ENCODE measurements at regions not wholly inside any gene's neighbourhood (a gene's known extent, or its start where the extent isn't known, plus 50 kb on each side); places are given as distances from the start of the nearest gene placed in this dataset.
"Not testable (repeated sequence)": the region's sequence is repeated elsewhere in the genome, so short reads cannot be mapped to it uniquely, and the experiment has no call there.

GRCh38 chr9:87193925-87194868, 246.9 kb upstream of the GAS1 start:
- DNase-seq (no peak), ATAC-seq (no peak)
- peaks cover 33% of the 10 kb centered on the region for H3K27me3 Mint-ChIP-seq
- CTCF ChIA-PET: interaction anchor here (0.7 to 0.9 kb wide), 2 partner anchors 39 to 143 kb away, joined by 3 read pairs; no protein-coding TSS in a partner anchor
- POLR2A ChIA-PET: interaction anchor here (0.6 kb wide), 1 partner anchor 183 kb away, joined by 3 read pairs; no protein-coding TSS in a partner anchor
- H3K9me3 Mint-ChIP-seq (ENCODE audit: low read depth): no peaks in the 10 kb centered on the region
- H3K4me3 Mint-ChIP-seq: no peak overlapping the region
- H3K36me3 Mint-ChIP-seq (ENCODE audit: low read depth): no peaks in the 10 kb centered on the region
- intact Hi-C loops (cut with DNase I, micrococcal nuclease): no loop called here
- H3K27ac Mint-ChIP-seq: no peak overlapping the region
- no peaks in the 10 kb centered on the region for H3K4me1 Mint-ChIP-seq

GRCh38 chr9:87195306-87195705, 248.0 kb upstream of the GAS1 start:
- Mint-ChIP-seq H3K27me3 (peaks cover 35% of the 10 kb centered on the region), H3K4me1 (no peaks in the 10 kb centered on the region), H3K27ac (no peak overlapping the region), H3K36me3 (ENCODE audit: low read depth) (no peaks in the 10 kb centered on the region), H3K4me3 (no peak overlapping the region), H3K9me3 (ENCODE audit: low read depth) (no peaks in the 10 kb centered on the region)
- ATAC-seq (no peak), DNase-seq (no peak)
- CTCF ChIA-PET: interaction anchor here (0.9 kb wide), 1 partner anchor 38 kb away, joined by 3 read pairs; no protein-coding TSS in a partner anchor
- intact Hi-C loops (cut with DNase I, micrococcal nuclease): no loop called here
- POLR2A ChIA-PET: no interaction called here

DNA sequence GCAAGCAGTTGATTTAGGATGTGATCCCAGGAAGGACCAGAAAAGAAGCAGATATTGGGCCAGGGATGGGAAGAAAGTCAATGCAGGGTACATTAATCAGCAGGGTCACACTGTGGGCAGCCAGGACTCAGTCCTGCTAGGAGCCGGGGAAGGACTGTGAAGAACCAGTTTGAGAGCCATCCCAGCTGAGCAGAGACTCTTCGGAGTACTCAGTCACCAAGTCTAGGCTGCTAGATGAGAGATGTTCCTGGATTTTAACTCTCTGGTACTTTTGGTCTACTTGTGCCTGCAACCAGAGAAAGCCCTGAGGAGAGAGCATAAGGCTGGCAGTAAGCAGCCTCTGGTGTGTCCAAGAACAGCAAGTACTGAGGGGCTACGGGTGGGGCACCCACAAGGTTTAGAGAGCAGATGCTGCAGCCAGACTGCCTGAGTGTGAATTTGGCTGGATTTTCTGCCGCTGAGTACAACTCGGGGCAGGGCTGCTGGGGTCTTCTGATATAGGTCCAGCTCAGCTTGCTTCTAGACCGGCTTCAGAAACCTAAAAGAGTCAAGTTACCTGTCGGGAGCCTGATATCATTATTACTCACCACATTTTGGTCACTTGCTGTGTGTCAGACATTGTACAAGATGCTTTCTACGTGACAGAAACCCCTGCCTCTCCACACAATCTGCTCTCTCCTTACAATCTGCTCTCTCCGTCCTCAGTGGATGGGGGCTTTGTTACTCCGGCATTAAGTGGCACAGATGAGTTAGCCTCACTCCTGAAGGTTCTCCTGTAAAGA, 250.2 kb upstream of the GAS1 start:
- Mint-ChIP-seq H3K9me3 (ENCODE audit: low read depth) (no peaks in the 10 kb centered on the region), H3K27me3 (peaks cover 35% of the 10 kb centered on the region), H3K36me3 (ENCODE audit: low read depth) (no peaks in the 10 kb centered on the region), H3K4me3 (no peak overlapping the region), H3K27ac (no peak overlapping the region), H3K4me1 (no peaks in the 10 kb centered on the region)
- ChIA-PET POLR2A (no interaction called here), CTCF (interaction anchor here (0.6 kb wide), 1 partner anchor 838 kb away, joined by 3 read pairs; no protein-coding TSS in a partner anchor)
- ATAC-seq (no peak), DNase-seq (no peak)
- intact Hi-C loops (cut with DNase I, micrococcal nuclease): no loop called here

DNA sequence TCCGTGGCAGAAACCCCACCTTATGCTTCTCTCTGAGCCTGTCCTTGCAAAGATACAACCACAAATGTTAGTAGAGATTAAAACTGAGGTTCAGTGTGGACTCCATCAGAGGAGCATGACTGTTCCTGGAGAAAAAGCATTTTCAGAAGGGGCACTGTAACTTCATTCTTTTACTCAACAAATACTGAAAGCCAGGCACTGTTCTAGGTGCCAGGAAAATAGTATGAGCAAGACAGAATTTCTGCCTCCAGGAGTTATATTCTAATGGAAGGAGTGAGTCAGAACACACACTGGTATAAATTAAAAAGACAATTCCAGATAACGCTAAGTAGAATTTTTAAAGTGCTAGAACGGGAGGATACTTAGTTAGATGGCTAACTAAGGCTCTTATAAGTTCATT, 251.4 kb upstream of the GAS1 start:
- CTCF ChIA-PET: no interaction called here
- no peak for DNase-seq
- ATAC-seq: no peak
- Mint-ChIP-seq H3K4me1 (no peaks in the 10 kb centered on the region), H3K9me3 (ENCODE audit: low read depth) (no peaks in the 10 kb centered on the region), H3K36me3 (ENCODE audit: low read depth) (no peaks in the 10 kb centered on the region), H3K4me3 (no peak overlapping the region), H3K27ac (no peak overlapping the region), H3K27me3 (peaks cover 30% of the 10 kb centered on the region)
- intact Hi-C loops (cut with DNase I, micrococcal nuclease): no loop called here
- POLR2A ChIA-PET: no interaction called here

GRCh38 chr9:87199278-87199677, 252.0 kb upstream of the GAS1 start:
- CTCF ChIA-PET: no interaction called here
- ATAC-seq: no peak
- no peak overlapping the region for H3K4me3 Mint-ChIP-seq
- DNase-seq: no peak
- H3K4me1 Mint-ChIP-seq: no peaks in the 10 kb centered on the region
- POLR2A ChIA-PET: no interaction called here
- H3K9me3 Mint-ChIP-seq (ENCODE audit: low read depth): no peaks in the 10 kb centered on the region
- H3K27ac Mint-ChIP-seq: no peak overlapping the region
- no peaks in the 10 kb centered on the region for H3K36me3 Mint-ChIP-seq (ENCODE audit: low read depth)
- intact Hi-C loops (cut with DNase I, micrococcal nuclease): no loop called here
- H3K27me3 Mint-ChIP-seq: peaks cover 33% of the 10 kb centered on the region

DNA sequence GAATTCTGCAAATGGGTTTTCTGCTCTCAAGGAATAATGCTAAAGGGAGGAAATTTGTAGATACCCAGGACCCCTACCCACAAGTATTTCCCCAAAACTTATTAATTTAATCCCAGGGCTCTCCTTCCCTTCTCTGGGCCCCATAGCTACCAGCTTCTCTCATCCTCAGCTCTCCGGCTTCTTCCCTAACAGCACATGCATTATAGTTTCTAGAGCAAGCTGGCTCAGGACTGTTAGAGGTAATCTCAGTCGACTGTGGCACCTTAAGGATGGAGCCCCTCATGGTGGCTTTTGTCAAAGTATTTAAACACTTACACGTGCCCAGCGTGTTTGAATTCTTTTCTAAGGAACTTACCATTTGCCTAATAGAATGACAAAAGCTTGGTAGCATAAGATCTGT, 252.5 kb upstream of the GAS1 start:
- no peak for DNase-seq
- no peaks in the 10 kb centered on the region for H3K9me3 Mint-ChIP-seq (ENCODE audit: low read depth)
- no peaks in the 10 kb centered on the region for H3K4me1 Mint-ChIP-seq
- H3K27ac Mint-ChIP-seq: no peak overlapping the region
- no peak overlapping the region for H3K4me3 Mint-ChIP-seq
- intact Hi-C loops (cut with DNase I, micrococcal nuclease): no loop called here
- POLR2A ChIA-PET: no interaction called here
- H3K27me3 Mint-ChIP-seq: peaks cover 33% of the 10 kb centered on the region
- CTCF ChIA-PET: no interaction called here
- H3K36me3 Mint-ChIP-seq (ENCODE audit: low read depth): no peaks in the 10 kb centered on the region
- ATAC-seq: no peak

- ATAC-seq (no peak), DNase-seq (no peak)
- intact Hi-C loops (cut with DNase I, micrococcal nuclease): no loop called here
- Mint-ChIP-seq H3K4me3 (no peak overlapping the region), H3K27ac (no peak overlapping the region), H3K27me3 (peaks cover 26% of the 10 kb centered on the region), H3K9me3 (ENCODE audit: low read depth) (no peaks in the 10 kb centered on the region), H3K36me3 (ENCODE audit: low read depth) (no peaks in the 10 kb centered on the region), H3K4me1 (no peaks in the 10 kb centered on the region)
- POLR2A ChIA-PET: interaction anchor here (0.6 kb wide), 1 partner anchor 426 kb away, joined by 3 read pairs; no protein-coding TSS in a partner anchor
- CTCF ChIA-PET: no interaction called here
Measured at GRCh38 chr9:87201351-87201751, 254.0 kb upstream of the GAS1 start.

DNA sequence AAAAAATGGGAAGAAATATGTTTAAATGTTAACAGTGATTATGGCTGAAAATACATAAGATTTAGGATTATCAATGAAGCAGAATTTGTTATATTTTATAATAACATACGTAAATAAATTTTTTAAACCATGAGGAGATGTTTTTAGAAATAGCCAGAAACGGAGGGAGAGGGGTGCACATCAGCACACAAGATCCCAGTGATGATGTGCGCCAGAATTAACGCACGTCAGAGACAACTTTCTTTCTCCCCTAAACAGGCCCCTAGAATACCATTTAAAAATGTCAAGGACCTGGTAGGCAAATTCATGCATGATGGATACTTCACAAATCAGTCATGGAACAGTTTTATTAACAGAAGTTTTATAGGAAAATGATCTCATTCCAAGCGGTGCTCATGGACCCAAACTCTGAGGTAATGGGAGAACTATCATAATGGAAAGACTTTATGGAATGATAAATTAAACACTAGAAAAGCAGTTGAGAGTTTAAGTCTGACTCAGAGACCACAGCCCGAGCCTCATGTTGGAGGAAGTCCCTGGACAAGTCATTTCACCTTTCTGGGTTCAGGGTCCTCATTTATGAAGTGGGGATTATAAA, 258.9 kb upstream of the GAS1 start:
- Mint-ChIP-seq H3K36me3 (ENCODE audit: low read depth) (no peaks in the 10 kb centered on the region), H3K4me3 (no peak overlapping the region), H3K4me1 (no peaks in the 10 kb centered on the region), H3K9me3 (ENCODE audit: low read depth) (no peaks in the 10 kb centered on the region), H3K27me3 (peaks cover 10% of the 10 kb centered on the region), H3K27ac (no peak overlapping the region)
- ChIA-PET CTCF (no interaction called here), POLR2A (no interaction called here)
- no peak for ATAC-seq
- intact Hi-C loops (cut with DNase I, micrococcal nuclease): no loop called here
- no peak for DNase-seq

DNA sequence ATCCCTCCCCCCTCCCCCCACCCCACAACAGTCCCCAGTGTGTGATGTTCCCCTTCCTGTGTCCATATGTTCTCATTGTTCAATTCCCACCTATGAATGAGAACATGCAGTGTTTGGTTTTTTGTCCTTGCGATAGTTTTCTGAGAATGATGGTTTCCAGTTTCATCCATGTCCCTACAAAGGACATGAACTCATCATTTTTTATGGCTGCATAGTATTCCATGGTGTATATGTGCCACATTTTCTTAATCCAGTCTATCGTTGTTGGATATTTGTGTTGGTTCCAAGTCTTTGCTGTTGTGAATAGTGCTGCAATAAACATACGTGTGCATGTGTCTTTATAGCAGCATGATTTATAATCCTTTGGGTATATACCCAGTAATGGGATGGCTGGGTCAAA, 263.4 kb upstream of the GAS1 start:
- intact Hi-C loops (cut with DNase I, micrococcal nuclease); POLR2A ChIA-PET; DNase-seq; H3K36me3 Mint-ChIP-seq (ENCODE audit: low read depth); H3K4me3 Mint-ChIP-seq; CTCF ChIA-PET; H3K4me1 Mint-ChIP-seq; ATAC-seq; H3K9me3 Mint-ChIP-seq (ENCODE audit: low read depth); H3K27ac Mint-ChIP-seq: not testable (repeated sequence)
- H3K27me3 Mint-ChIP-seq: peaks cover 14% of the 10 kb centered on the region

GRCh38 chr9:87211669-87212068, 264.4 kb upstream of the GAS1 start:
- ATAC-seq (no peak), DNase-seq (no peak)
- Mint-ChIP-seq H3K36me3 (ENCODE audit: low read depth) (no peaks in the 10 kb centered on the region), H3K9me3 (ENCODE audit: low read depth) (no peaks in the 10 kb centered on the region), H3K27ac (no peak overlapping the region), H3K4me1 (no peaks in the 10 kb centered on the region), H3K4me3 (no peak overlapping the region), H3K27me3 (peaks cover 17% of the 10 kb centered on the region)
- CTCF ChIA-PET: no interaction called here
- POLR2A ChIA-PET: no interaction called here
- intact Hi-C loops (cut with DNase I, micrococcal nuclease): no loop called here

- Mint-ChIP-seq H3K36me3 (ENCODE audit: low read depth) (no peaks in the 10 kb centered on the region), H3K27me3 (peaks cover 16% of the 10 kb centered on the region), H3K4me1 (no peaks in the 10 kb centered on the region), H3K4me3 (no peak overlapping the region), H3K9me3 (ENCODE audit: low read depth) (no peaks in the 10 kb centered on the region), H3K27ac (no peak overlapping the region)
- DNase-seq: no peak
- ChIA-PET POLR2A (no interaction called here), CTCF (no interaction called here)
- ATAC-seq: no peak
- intact Hi-C loops (cut with DNase I, micrococcal nuclease): no loop called here
Measured at GRCh38 chr9:87212605-87213021, 265.3 kb upstream of the GAS1 start.

Measured in activated CD4-positive, alpha-beta T cell treated with anti-CD3 and anti-CD28 coated beads for 36 hours (primary cell).